Right lobe of liver (tissue), 4 donors: ENCODE measurements at regions not wholly inside any gene's neighbourhood (a gene's known extent, or its start where the extent isn't known, plus 50 kb on each side); places are given as distances from the start of the nearest gene placed in this dataset.

Experiments used
- POLR2A ChIP-seq: fragments of 450-650 bp; IDR thresholded peaks from one replicate; pipeline ENCODE4 v1.6.1; 2017; ENCODE audit warnings: antibody characterized with exemption, mild to moderate bottlenecking
- TF ChIP-seq, protein P1 (sequence below), 4 donors: fragments of 200-600 bp in 3 of 4; fragments of 450-650 bp in 1 of 4; IDR thresholded peaks; one replicate each; pipeline versions ENCODE4 v1.5.1 to v1.8.0; 2016 to 2022; ENCODE audit warnings: antibody characterized with exemption in 4 of 4, mild to moderate bottlenecking in 2 of 4
- donor health status: DM: no; HTN: no; CAD: no.
- donor health status: DM: no; HTN: no; CAD: no.
- donor health status: DM: no; HTN: yes; CAD: no.

- TF ChIP-seq, protein P1, sequence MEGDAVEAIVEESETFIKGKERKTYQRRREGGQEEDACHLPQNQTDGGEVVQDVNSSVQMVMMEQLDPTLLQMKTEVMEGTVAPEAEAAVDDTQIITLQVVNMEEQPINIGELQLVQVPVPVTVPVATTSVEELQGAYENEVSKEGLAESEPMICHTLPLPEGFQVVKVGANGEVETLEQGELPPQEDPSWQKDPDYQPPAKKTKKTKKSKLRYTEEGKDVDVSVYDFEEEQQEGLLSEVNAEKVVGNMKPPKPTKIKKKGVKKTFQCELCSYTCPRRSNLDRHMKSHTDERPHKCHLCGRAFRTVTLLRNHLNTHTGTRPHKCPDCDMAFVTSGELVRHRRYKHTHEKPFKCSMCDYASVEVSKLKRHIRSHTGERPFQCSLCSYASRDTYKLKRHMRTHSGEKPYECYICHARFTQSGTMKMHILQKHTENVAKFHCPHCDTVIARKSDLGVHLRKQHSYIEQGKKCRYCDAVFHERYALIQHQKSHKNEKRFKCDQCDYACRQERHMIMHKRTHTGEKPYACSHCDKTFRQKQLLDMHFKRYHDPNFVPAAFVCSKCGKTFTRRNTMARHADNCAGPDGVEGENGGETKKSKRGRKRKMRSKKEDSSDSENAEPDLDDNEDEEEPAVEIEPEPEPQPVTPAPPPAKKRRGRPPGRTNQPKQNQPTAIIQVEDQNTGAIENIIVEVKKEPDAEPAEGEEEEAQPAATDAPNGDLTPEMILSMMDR (IDR thresholded peaks at IDR 0.05), result no peak
- TF ChIP-seq POLR2A, result no peak
These were observed 421.2 kb upstream of the NWD2 start for GRCh38 chr4:36823199-36823967.
